Parathyroid adenoma (tissue), 2 donors: ENCODE measurements at regions not wholly inside any gene's neighbourhood (a gene's known extent, or its start where the extent isn't known, plus 50 kb on each side); places are given as distances from the start of the nearest gene placed in this dataset.
"Not testable (repeated sequence)": the region's sequence is repeated elsewhere in the genome, so short reads cannot be mapped to it uniquely, and the experiment has no call there.

Experiments
- H2AFZ ChIP-seq: fragments of 300-600 bp; sonication (generic); one replicate; pipeline ENCODE4 v1.7.0; 2017; ENCODE audit warnings: antibody characterized with exemption, mild to moderate bottlenecking
- H3K27ac ChIP-seq: fragments of 300-600 bp; sonication (generic); one replicate; pipeline ENCODE4 v1.7.0; 2017
- H3K27me3 ChIP-seq: fragments of 300-600 bp; sonication (generic); one replicate; pipeline ENCODE4 v1.7.0; 2017; ENCODE audit warnings: low read length; ENCODE audit not compliant: control insufficient read depth, insufficient read depth
- H3K36me3 ChIP-seq: fragments of 300-600 bp; sonication (generic); one replicate; pipeline ENCODE4 v1.7.0; 2017; ENCODE audit warnings: low read length; ENCODE audit not compliant: control insufficient read depth, insufficient read depth
- H3K4me1 ChIP-seq: fragments of 300-600 bp; sonication (generic); one replicate; pipeline ENCODE4 v1.7.0; 2017; ENCODE audit warnings: control low read depth
- H3K4me2 ChIP-seq: fragments of 300-600 bp; sonication (generic); one replicate; pipeline ENCODE4 v1.7.0; 2017; ENCODE audit warnings: low read length
- H3K4me3 ChIP-seq: fragments of 300-600 bp; sonication (generic); one replicate; pipeline ENCODE4 v1.7.0; 2017; ENCODE audit warnings: low read depth, low read length
- H3K79me2 ChIP-seq: fragments of 300-600 bp; sonication (generic); one replicate; pipeline ENCODE4 v1.7.0; 2017; ENCODE audit warnings: control low read depth
- H3K9ac ChIP-seq: fragments of 300-600 bp; sonication (generic); one replicate; pipeline ENCODE4 v1.7.0; 2017; ENCODE audit warnings: mild to moderate bottlenecking
- H3K9me3 ChIP-seq: fragments of 300-600 bp; sonication (generic); one replicate; pipeline ENCODE4 v1.7.0; 2017; ENCODE audit warnings: low read length; ENCODE audit not compliant: control insufficient read depth
- CTCF ChIP-seq: fragments of 300-600 bp; sonication (generic); IDR thresholded peaks from one replicate; pipeline ENCODE4 v1.7.0; 2017; ENCODE audit warnings: antibody characterized with exemption, mild to moderate bottlenecking
- donor health status: primary hyperparathyroidism.

- Histone ChIP-seq H3K4me3 (no peak overlapping the region), H3K4me1 (no peaks in the 10 kb centered on the region), H3K36me3 (no peaks in the 10 kb centered on the region), H3K79me2 (no peaks in the 10 kb centered on the region), H2AFZ (no peak overlapping the region), H3K27ac (no peak overlapping the region), H3K27me3 (no peaks in the 10 kb centered on the region), H3K4me2 (no peak overlapping the region), H3K9me3 (no peaks in the 10 kb centered on the region), H3K9ac (no peak overlapping the region)
- no peak for TF ChIP-seq CTCF
Observed at GRCh38 chr16:35102780-35103403, 1643.5 kb downstream of the TP53TG3F start.

GRCh38 chr16:35111772-35112171 is 1652.4 kb downstream of the TP53TG3F start:
- not testable (repeated sequence) for H3K9me3 ChIP-seq, H3K4me2 ChIP-seq, H3K27me3 ChIP-seq, H2AFZ ChIP-seq, H3K4me1 ChIP-seq, H3K79me2 ChIP-seq, H3K4me3 ChIP-seq, H3K9ac ChIP-seq, H3K36me3 ChIP-seq, H3K27ac ChIP-seq

- no peaks in the 10 kb centered on the region for H3K4me1 ChIP-seq
- H3K27ac ChIP-seq = no peak overlapping the region
- H3K9ac ChIP-seq = no peak overlapping the region
- H3K36me3 ChIP-seq = no peaks in the 10 kb centered on the region
- TF ChIP-seq CTCF = no peak
- H3K4me2 ChIP-seq = no peak overlapping the region
- H3K79me2 ChIP-seq = no peaks in the 10 kb centered on the region
- H3K9me3 ChIP-seq = no peaks in the 10 kb centered on the region
- no peak overlapping the region for H2AFZ ChIP-seq
- H3K4me3 ChIP-seq = no peak overlapping the region
- no peaks in the 10 kb centered on the region for H3K27me3 ChIP-seq
Observed at GRCh38 chr16:35131429-35131828, 1672.0 kb downstream of the TP53TG3F start.

- Histone ChIP-seq H3K4me3 (no peak overlapping the region), H3K9ac (no peak overlapping the region), H3K9me3 (no peaks in the 10 kb centered on the region), H3K27ac (no peak overlapping the region), H3K79me2 (no peaks in the 10 kb centered on the region), H2AFZ (no peak overlapping the region), H3K4me1 (no peaks in the 10 kb centered on the region), H3K36me3 (no peaks in the 10 kb centered on the region), H3K27me3 (no peaks in the 10 kb centered on the region), H3K4me2 (no peak overlapping the region)
- no peak for TF ChIP-seq CTCF
Observed at GRCh38 chr16:35134471-35134870, 1675.1 kb downstream of the TP53TG3F start.

GRCh38 chr16:35140293-35140986 is 1681.0 kb downstream of the TP53TG3F start:
- Histone ChIP-seq H3K4me1 (no peaks in the 10 kb centered on the region), H3K27me3 (no peaks in the 10 kb centered on the region), H3K79me2 (no peaks in the 10 kb centered on the region), H3K4me2 (no peak overlapping the region), H2AFZ (no peak overlapping the region), H3K9me3 (no peaks in the 10 kb centered on the region), H3K36me3 (no peaks in the 10 kb centered on the region), H3K9ac (no peak overlapping the region), H3K27ac (no peak overlapping the region), H3K4me3 (no peak overlapping the region)
- no peak for TF ChIP-seq CTCF
